Osteoblast (primary cell): ENCODE measurements at regions not wholly inside any gene's neighbourhood (a gene's known extent, or its start where the extent isn't known, plus 50 kb on each side); places are given as distances from the start of the nearest gene placed in this dataset.

Source experiments
- DNase-seq: peaks from one replicate; pipeline ENCODE4 v3.0.0; 2011; ENCODE audit warnings: low spot score, mixed read lengths; ENCODE audit not compliant: insufficient read length; ENCODE audit errors: missing footprints
- H2AFZ ChIP-seq: 2 replicates; pipeline ENCODE4 v1.6.0; 2011; ENCODE audit warnings: mild to moderate bottlenecking, low read length
- H3K27ac ChIP-seq: 2 replicates; pipeline ENCODE4 v1.5.1; 2011; ENCODE audit warnings: mild to moderate bottlenecking, low read depth, low read length, moderate library complexity
- H3K27me3 ChIP-seq: 2 replicates; pipeline ENCODE4 v1.6.0; 2012; ENCODE audit warnings: mild to moderate bottlenecking, control low read depth, inconsistent platforms, low read length, moderate library complexity; ENCODE audit not compliant: insufficient read depth
- H3K36me3 ChIP-seq: 2 replicates; pipeline ENCODE4 v1.5.1; 2011; ENCODE audit warnings: mild to moderate bottlenecking, low read length, control low read depth, moderate library complexity; ENCODE audit not compliant: insufficient read depth
- H3K4me1 ChIP-seq: 2 replicates; pipeline ENCODE4 v1.5.1; 2011; ENCODE audit warnings: mild to moderate bottlenecking, low read length, control low read depth, moderate library complexity; ENCODE audit not compliant: insufficient read depth
- H3K4me2 ChIP-seq: 2 replicates; pipeline ENCODE4 v1.6.0; 2011; ENCODE audit warnings: mild to moderate bottlenecking, low read length; ENCODE audit not compliant: insufficient read depth
- H3K4me3 ChIP-seq: fragments of 200-600 bp; sonication (generic); 3 replicates; pipeline ENCODE4 v1.5.1; 2012; ENCODE audit warnings: mild to moderate bottlenecking, low read length, inconsistent platforms; ENCODE audit not compliant: insufficient read depth
- H3K79me2 ChIP-seq: 2 replicates; pipeline ENCODE4 v1.6.0; 2012; ENCODE audit warnings: mild to moderate bottlenecking, low read length, control low read depth, inconsistent platforms; ENCODE audit not compliant: insufficient read depth
- H3K9me3 ChIP-seq: 2 replicates; pipeline ENCODE4 v1.5.1; 2011; ENCODE audit warnings: low read depth, low read length, control low read depth
- H4K20me1 ChIP-seq: 2 replicates; pipeline ENCODE4 v1.6.0; 2012; ENCODE audit warnings: mild to moderate bottlenecking, low read length, control low read depth; ENCODE audit not compliant: insufficient read depth
- CTCF ChIP-seq: IDR thresholded peaks from 2 replicates; pipeline ENCODE4 v1.5.1; 2011; ENCODE audit warnings: mild to moderate bottlenecking, low read depth, low read length, moderate library complexity; ENCODE audit errors: extremely low read depth

- H2AFZ ChIP-seq = no peak overlapping the region
- H3K4me2 ChIP-seq = no peak overlapping the region
- no peak for TF ChIP-seq CTCF
- no peaks in the 10 kb centered on the region for H4K20me1 ChIP-seq
- no peak overlapping the region for H3K27ac ChIP-seq
- no peaks in the 10 kb centered on the region for H3K4me1 ChIP-seq
- H3K36me3 ChIP-seq = no peaks in the 10 kb centered on the region
- no peaks in the 10 kb centered on the region for H3K27me3 ChIP-seq
- no peaks in the 10 kb centered on the region for H3K79me2 ChIP-seq
- no peak for DNase-seq
- no peaks in the 10 kb centered on the region for H3K9me3 ChIP-seq
- no peak overlapping the region for H3K4me3 ChIP-seq
These were observed 76.2 kb upstream of the MAP3K7 start for GRCh38 chr6:90663106-90663505.

GRCh38 chr6:90660931-90661330 is 74.1 kb upstream of the MAP3K7 start:
- H3K79me2 ChIP-seq = no peaks in the 10 kb centered on the region
- no peaks in the 10 kb centered on the region for H4K20me1 ChIP-seq
- no peak overlapping the region for H3K4me3 ChIP-seq
- H3K27me3 ChIP-seq = no peaks in the 10 kb centered on the region
- H3K9me3 ChIP-seq = no peaks in the 10 kb centered on the region
- H3K4me2 ChIP-seq = no peak overlapping the region
- H3K4me1 ChIP-seq = no peaks in the 10 kb centered on the region
- no peaks in the 10 kb centered on the region for H3K36me3 ChIP-seq
- H3K27ac ChIP-seq = no peak overlapping the region
- no peak for DNase-seq
- TF ChIP-seq CTCF = no peak
- H2AFZ ChIP-seq = no peak overlapping the region

- Histone ChIP-seq H3K27me3 (no peaks in the 10 kb centered on the region), H4K20me1 (no peaks in the 10 kb centered on the region), H2AFZ (no peak overlapping the region), H3K36me3 (no peaks in the 10 kb centered on the region), H3K4me3 (no peak overlapping the region), H3K4me2 (no peak overlapping the region), H3K27ac (no peak overlapping the region), H3K79me2 (no peaks in the 10 kb centered on the region), H3K4me1 (no peaks in the 10 kb centered on the region), H3K9me3 (no peaks in the 10 kb centered on the region)
- no peak for DNase-seq
- no peak for TF ChIP-seq CTCF
These were observed 71.6 kb upstream of the MAP3K7 start for GRCh38 chr6:90658497-90658896.

GRCh38 chr6:90656325-90656724 is 69.5 kb upstream of the MAP3K7 start:
- Histone ChIP-seq H3K27me3 (no peaks in the 10 kb centered on the region), H4K20me1 (no peaks in the 10 kb centered on the region), H3K4me1 (no peaks in the 10 kb centered on the region), H3K4me3 (no peak overlapping the region), H3K36me3 (no peaks in the 10 kb centered on the region), H2AFZ (no peak overlapping the region), H3K4me2 (no peak overlapping the region), H3K79me2 (no peaks in the 10 kb centered on the region), H3K27ac (no peak overlapping the region), H3K9me3 (no peaks in the 10 kb centered on the region)
- no peak for DNase-seq
- TF ChIP-seq CTCF = no peak
